ENCODE measurements at regions not wholly inside any gene's neighbourhood (a gene's known extent, or its start where the extent isn't known, plus 50 kb on each side); places are given as distances from the start of the nearest gene placed in this dataset.
A peak's percentile ranks its signal among the peaks of the same experiment; 100 is the strongest.

GRCh38 chr5:26828294-26828693 lies 210.1 kb downstream of the CDH9 start:
- Histone ChIP-seq H3K4me3 (no peak overlapping the region), H3K27ac (no peak overlapping the region), H3K4me1 (replicated peaks in 1 of 2) (no peaks in the 10 kb centered on the region)
- no peak for ATAC-seq (replicated peaks in 6 of 8)
- WGBS, 10 experiments, result 6 to 100% (median 88%) methylated on average over 1 of the region's 1 CpG; no CpG with 5 or more reads in 2 of the 10 experiments
- in situ Hi-C loops (cut with MboI; ENCODE audit: low pct_unique_long_range_greater_than_20kb in 2 of 9, low sequenced_read_pairs in 9 of 9, unreplicated experiment in 9 of 9), result no loop called here

- Histone ChIP-seq H3K4me3 (no peak overlapping the region), H3K27ac (no peak overlapping the region), H3K4me1 (replicated peaks in 1 of 2) (no peaks in the 10 kb centered on the region)
- ATAC-seq (replicated peaks in 6 of 8), result no peak
- in situ Hi-C loops (cut with MboI; ENCODE audit: low pct_unique_long_range_greater_than_20kb in 2 of 9, low sequenced_read_pairs in 9 of 9, unreplicated experiment in 9 of 9), result no loop called here
- 28 to 98% (median 65%) methylated on average over 1 to 6 of the region's 7 CpGs; no CpG with 5 or more reads in 6 of the 10 experiments for WGBS, 10 experiments
Measured at GRCh38 chr5:26813235-26813634, 225.2 kb downstream of the CDH9 start.

GRCh38 chr5:26812714-26813113 lies 225.7 kb downstream of the CDH9 start:
- WGBS, 10 experiments, result 40 to 100% (median 92%) methylated on average over 1 to 3 of the region's 6 CpGs; no CpG with 5 or more reads in 6 of the 10 experiments
- Histone ChIP-seq H3K4me1 (replicated peaks in 1 of 2) (no peaks in the 10 kb centered on the region), H3K4me3 (no peak overlapping the region), H3K27ac (no peak overlapping the region)
- in situ Hi-C loops (cut with MboI; ENCODE audit: low pct_unique_long_range_greater_than_20kb in 2 of 9, low sequenced_read_pairs in 9 of 9, unreplicated experiment in 9 of 9), result no loop called here
- no peak for ATAC-seq (replicated peaks in 6 of 8)

GRCh38 chr5:26807231-26808199 lies 230.9 kb downstream of the CDH9 start:
- WGBS, 10 experiments, result 0 to 94% (median 62%) methylated on average over 1 to 9 of the region's 16 CpGs; no CpG with 5 or more reads in 3 of the 10 experiments
- no peak for ATAC-seq (replicated peaks in 6 of 8)
- in situ Hi-C loops (cut with MboI; ENCODE audit: low pct_unique_long_range_greater_than_20kb in 2 of 9, low sequenced_read_pairs in 9 of 9, unreplicated experiment in 9 of 9), result no loop called here
- Histone ChIP-seq H3K27ac (no peak overlapping the region), H3K4me3 (no peak overlapping the region), H3K4me1 (replicated peaks in 1 of 2) (no peaks in the 10 kb centered on the region)

GRCh38 chr5:26805076-26805475 lies 233.3 kb downstream of the CDH9 start:
- Histone ChIP-seq H3K4me1 (replicated peaks in 1 of 2) (no peaks in the 10 kb centered on the region), H3K4me3 (no peak overlapping the region), H3K27ac (no peak overlapping the region)
- in situ Hi-C loops (cut with MboI; ENCODE audit: low pct_unique_long_range_greater_than_20kb in 2 of 9, low sequenced_read_pairs in 9 of 9, unreplicated experiment in 9 of 9), result no loop called here
- ATAC-seq (replicated peaks in 6 of 8), result no peak
- WGBS, 10 experiments, result 0 to 83% (median 0%) methylated on average over 1 of the region's 1 CpG; no CpG with 5 or more reads in 3 of the 10 experiments

GRCh38 chr5:26802944-26803343 lies 235.4 kb downstream of the CDH9 start:
- ATAC-seq (replicated peaks in 6 of 8), result no peak
- Histone ChIP-seq H3K27ac (no peak overlapping the region), H3K4me3 (no peak overlapping the region), H3K4me1 (replicated peaks in 1 of 2) (no peaks in the 10 kb centered on the region)
- in situ Hi-C loops (cut with MboI; ENCODE audit: low pct_unique_long_range_greater_than_20kb in 2 of 9, low sequenced_read_pairs in 9 of 9, unreplicated experiment in 9 of 9), result no loop called here
- WGBS, 10 experiments, result 0 to 93% (median 63%) methylated on average over 3 to 4 of the region's 4 CpGs

GRCh38 chr5:26791433-26791832 lies 247.0 kb downstream of the CDH9 start:
- WGBS, 10 experiments, result 0 to 100% (median 53%) methylated on average over 1 of the region's 1 CpG; no CpG with 5 or more reads in 2 of the 10 experiments
- Histone ChIP-seq H3K27ac (no peak overlapping the region), H3K4me3 (no peak overlapping the region), H3K4me1 (replicated peaks in 1 of 2) (no peaks in the 10 kb centered on the region)
- in situ Hi-C loops (cut with MboI; ENCODE audit: low pct_unique_long_range_greater_than_20kb in 2 of 9, low sequenced_read_pairs in 9 of 9, unreplicated experiment in 9 of 9), result no loop called here
- ATAC-seq (replicated peaks in 6 of 8), result no peak

GRCh38 chr5:26791021-26791420 lies 247.4 kb downstream of the CDH9 start:
- in situ Hi-C loops (cut with MboI; ENCODE audit: low pct_unique_long_range_greater_than_20kb in 2 of 9, low sequenced_read_pairs in 9 of 9, unreplicated experiment in 9 of 9), result no loop called here
- Histone ChIP-seq H3K27ac (no peak overlapping the region), H3K4me3 (no peak overlapping the region), H3K4me1 (replicated peaks in 1 of 2) (no peaks in the 10 kb centered on the region)
- ATAC-seq (replicated peaks in 6 of 8), result no peak
- 0 to 76% (median 10%) methylated on average over 1 to 3 of the region's 3 CpGs for WGBS, 10 experiments

- Histone ChIP-seq H3K27ac (no peak overlapping the region), H3K4me1 (replicated peaks in 1 of 2) (no peaks in the 10 kb centered on the region), H3K4me3 (no peak overlapping the region)
- in situ Hi-C loops (cut with MboI; ENCODE audit: low pct_unique_long_range_greater_than_20kb in 2 of 9, low sequenced_read_pairs in 9 of 9, unreplicated experiment in 9 of 9), result no loop called here
- WGBS, 10 experiments, result 0 to 100% (median 95%) methylated on average over 2 to 3 of the region's 3 CpGs; no CpG with 5 or more reads in 3 of the 10 experiments
- ATAC-seq (replicated peaks in 6 of 8), result no peak
Measured at GRCh38 chr5:26763215-26763614, 275.2 kb downstream of the CDH9 start.

GRCh38 chr5:26761446-26761845 lies 276.9 kb downstream of the CDH9 start:
- Histone ChIP-seq H3K4me1 (replicated peaks in 1 of 2) (no peaks in the 10 kb centered on the region), H3K27ac (no peak overlapping the region), H3K4me3 (no peak overlapping the region)
- 0 to 100% (median 80%) methylated on average over 1 to 4 of the region's 4 CpGs; no CpG with 5 or more reads in 1 of the 10 experiments for WGBS, 10 experiments
- no peak for ATAC-seq (replicated peaks in 6 of 8)
- in situ Hi-C loops (cut with MboI; ENCODE audit: low pct_unique_long_range_greater_than_20kb in 2 of 9, low sequenced_read_pairs in 9 of 9, unreplicated experiment in 9 of 9), result no loop called here

GRCh38 chr5:26761045-26761444 lies 277.3 kb downstream of the CDH9 start:
- 7 to 100% (median 81%) methylated on average over 3 to 7 of the region's 7 CpGs; no CpG with 5 or more reads in 1 of the 10 experiments for WGBS, 10 experiments
- no peak overlapping the region for H3K27ac ChIP-seq

GRCh38 chr5:26757941-26758340 lies 280.4 kb downstream of the CDH9 start:
- WGBS, 10 experiments, result 0 to 100% (median 73%) methylated on average over 1 to 2 of the region's 2 CpGs; no CpG with 5 or more reads in 1 of the 10 experiments
- ATAC-seq (replicated peaks in 6 of 8), result no peak
- in situ Hi-C loops (cut with MboI; ENCODE audit: low pct_unique_long_range_greater_than_20kb in 2 of 9, low sequenced_read_pairs in 9 of 9, unreplicated experiment in 9 of 9), result no loop called here
- H3K27ac ChIP-seq, result no peak overlapping the region
- no peaks in the 10 kb centered on the region for H3K4me1 ChIP-seq (replicated peaks in 1 of 2)
- H3K4me3 ChIP-seq, result no peak overlapping the region

More at GRCh38 chr5:26761045-26761444, 277.3 kb downstream of the CDH9 start:
- in situ Hi-C loops (cut with MboI; ENCODE audit: low pct_unique_long_range_greater_than_20kb in 2 of 9, low sequenced_read_pairs in 9 of 9, unreplicated experiment in 9 of 9), result no loop called here
- Histone ChIP-seq H3K4me1 (replicated peaks in 1 of 2) (no peaks in the 10 kb centered on the region), H3K4me3 (no peak overlapping the region)
- peak in 2 of 8 experiments; percentile 35 to 49 for ATAC-seq (replicated peaks in 6 of 8)

- Histone ChIP-seq H3K27ac (no peak overlapping the region), H3K4me3 (no peak overlapping the region), H3K4me1 (replicated peaks in 1 of 2) (no peaks in the 10 kb centered on the region)
- 0 to 82% (median 30%) methylated on average over 1 of the region's 1 CpG; no CpG with 5 or more reads in 1 of the 10 experiments for WGBS, 10 experiments
- ATAC-seq (replicated peaks in 6 of 8), result no peak
- in situ Hi-C loops (cut with MboI; ENCODE audit: low pct_unique_long_range_greater_than_20kb in 2 of 9, low sequenced_read_pairs in 9 of 9, unreplicated experiment in 9 of 9), result no loop called here
Measured at GRCh38 chr5:26749829-26750228, 288.6 kb downstream of the CDH9 start.

Data from motor neuron (in vitro differentiated cells).